ENCODE measurements at regions not wholly inside any gene's neighbourhood (a gene's known extent, or its start where the extent isn't known, plus 50 kb on each side); places are given as distances from the start of the nearest gene placed in this dataset.
"Not testable (repeated sequence)": the region's sequence is repeated elsewhere in the genome, so short reads cannot be mapped to it uniquely, and the experiment has no call there.

DNA sequence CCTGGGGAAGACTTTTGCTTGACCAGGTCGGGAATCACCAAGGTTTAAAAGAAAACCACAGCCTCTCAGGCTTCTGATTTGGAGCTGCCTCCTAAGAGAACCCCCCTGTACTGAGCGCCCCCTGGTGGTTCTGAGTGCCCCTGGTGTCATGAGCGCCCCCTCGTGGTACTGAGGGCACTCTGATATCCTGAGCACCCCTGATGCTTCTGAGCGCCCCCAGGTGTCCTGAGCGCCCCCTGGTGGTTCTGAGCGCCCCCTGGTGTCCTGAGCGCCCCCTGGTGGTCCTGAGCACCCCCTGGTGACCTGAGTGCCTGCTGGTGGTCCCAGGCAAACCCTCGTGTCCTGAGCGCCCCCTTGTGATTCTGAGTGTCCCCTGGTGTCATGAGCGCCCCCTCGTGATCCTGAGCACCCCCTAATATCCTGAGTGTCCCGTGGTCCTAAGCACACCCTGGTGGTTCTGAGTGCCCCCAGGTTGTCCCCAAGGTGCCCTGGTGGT, 643.8 kb downstream of the TMEM121 start:
- 55 to 71% methylated on average over 6 to 7 of the region's 13 CpGs for WGBS, 2 donors
- DNase-seq; H3K36me3 ChIP-seq; H3K4me1 ChIP-seq; H3K27ac ChIP-seq; intact Hi-C loops (cut with DNase I); H3K9me3 ChIP-seq; H3K27me3 ChIP-seq; H3K4me3 ChIP-seq (replicated peaks in 1 of 3): not testable (repeated sequence)
- TF ChIP-seq, protein P1, sequence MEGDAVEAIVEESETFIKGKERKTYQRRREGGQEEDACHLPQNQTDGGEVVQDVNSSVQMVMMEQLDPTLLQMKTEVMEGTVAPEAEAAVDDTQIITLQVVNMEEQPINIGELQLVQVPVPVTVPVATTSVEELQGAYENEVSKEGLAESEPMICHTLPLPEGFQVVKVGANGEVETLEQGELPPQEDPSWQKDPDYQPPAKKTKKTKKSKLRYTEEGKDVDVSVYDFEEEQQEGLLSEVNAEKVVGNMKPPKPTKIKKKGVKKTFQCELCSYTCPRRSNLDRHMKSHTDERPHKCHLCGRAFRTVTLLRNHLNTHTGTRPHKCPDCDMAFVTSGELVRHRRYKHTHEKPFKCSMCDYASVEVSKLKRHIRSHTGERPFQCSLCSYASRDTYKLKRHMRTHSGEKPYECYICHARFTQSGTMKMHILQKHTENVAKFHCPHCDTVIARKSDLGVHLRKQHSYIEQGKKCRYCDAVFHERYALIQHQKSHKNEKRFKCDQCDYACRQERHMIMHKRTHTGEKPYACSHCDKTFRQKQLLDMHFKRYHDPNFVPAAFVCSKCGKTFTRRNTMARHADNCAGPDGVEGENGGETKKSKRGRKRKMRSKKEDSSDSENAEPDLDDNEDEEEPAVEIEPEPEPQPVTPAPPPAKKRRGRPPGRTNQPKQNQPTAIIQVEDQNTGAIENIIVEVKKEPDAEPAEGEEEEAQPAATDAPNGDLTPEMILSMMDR (IDR thresholded peaks at IDR 0.05): peak in 1 of 6 experiments; percentile 22

DNA sequence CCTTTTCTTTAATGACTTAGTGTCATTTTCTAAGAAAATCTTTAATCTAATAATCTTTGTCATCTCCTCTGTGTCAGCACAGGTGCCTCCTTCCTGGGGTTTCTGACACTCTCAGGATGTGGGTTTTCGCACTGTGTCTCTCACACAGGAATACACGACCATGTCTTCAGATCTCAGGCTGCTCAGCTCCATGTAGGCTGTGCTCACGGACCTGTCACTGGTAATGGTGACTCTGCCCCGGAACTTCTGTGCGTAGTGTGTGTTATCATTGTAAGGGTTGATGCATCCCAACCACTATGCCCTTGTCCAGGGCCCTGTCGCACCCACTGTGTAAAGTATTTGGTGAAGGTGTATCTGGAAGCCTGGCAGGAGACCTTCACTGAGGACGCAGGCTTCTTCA, 647.8 kb downstream of the TMEM121 start:
- Histone ChIP-seq H3K27ac (no peak overlapping the region), H3K4me3 (replicated peaks in 1 of 3) (no peak overlapping the region), H3K9me3 (no peaks in the 10 kb centered on the region), H3K36me3 (no peaks in the 10 kb centered on the region), H3K4me1 (no peaks in the 10 kb centered on the region), H3K27me3 (no peaks in the 10 kb centered on the region)
- peak in 1 of 2 donors; percentile 5 for DNase-seq
- TF ChIP-seq POLR2A (IDR thresholded peaks at IDR 0.05): no peak
- TF ChIP-seq, protein P1 (IDR thresholded peaks at IDR 0.05): no peak
- intact Hi-C loops (cut with DNase I): no loop called here
- 50 to 54% methylated on average over 6 to 7 of the region's 7 CpGs for WGBS, 2 donors

DNA sequence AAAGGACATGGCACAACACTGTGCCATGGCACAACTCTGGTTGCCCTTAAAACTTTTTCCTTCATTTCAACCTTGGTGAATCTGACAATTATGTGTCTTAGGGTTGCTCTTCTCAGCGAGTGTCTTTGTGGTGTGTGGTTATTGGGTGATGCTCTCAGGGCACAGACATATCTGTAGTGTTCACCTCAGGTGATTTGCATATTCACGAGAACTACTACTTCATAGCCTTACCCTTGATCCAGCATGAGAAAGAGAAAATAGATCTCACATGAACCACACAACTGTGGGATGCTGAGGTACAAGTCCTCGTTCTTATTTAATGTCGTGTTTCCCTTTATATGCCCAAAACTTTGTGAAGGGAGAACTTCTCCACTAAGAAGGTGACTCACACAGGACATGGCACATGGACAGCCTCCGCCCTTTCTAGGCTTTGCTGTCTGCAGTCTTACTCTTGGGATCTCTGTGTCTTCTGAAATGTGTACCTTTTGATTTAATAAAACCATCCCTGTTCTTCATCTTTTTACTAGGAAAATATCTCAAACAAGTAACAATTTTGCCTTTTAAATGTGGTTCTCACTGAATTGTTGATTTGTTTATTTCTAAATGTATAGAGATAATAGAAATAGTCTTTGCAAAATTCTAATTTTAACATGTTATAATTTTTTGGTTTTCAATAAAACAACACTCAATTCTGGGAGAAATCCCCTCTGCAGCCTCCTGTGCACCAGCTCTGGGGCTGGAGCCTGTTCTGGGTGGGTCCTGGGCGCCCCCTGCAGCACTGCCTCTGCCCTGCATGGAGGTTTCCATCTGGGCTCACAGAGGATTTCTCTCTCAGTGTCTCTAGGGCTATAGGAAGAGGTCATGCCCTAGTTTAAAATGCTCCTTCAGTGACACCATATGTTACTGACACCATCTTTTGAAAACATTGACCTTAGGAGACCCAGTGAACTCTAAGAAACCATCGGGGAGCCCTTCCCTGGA, 651.2 kb downstream of the TMEM121 start:
- H3K4me1 ChIP-seq; H3K9me3 ChIP-seq; H3K4me3 ChIP-seq (replicated peaks in 1 of 3); H3K27me3 ChIP-seq; intact Hi-C loops (cut with DNase I); DNase-seq; H3K27ac ChIP-seq; H3K36me3 ChIP-seq: not testable (repeated sequence)
- WGBS, 2 donors: 40% methylated on average over 7 of the region's 7 CpGs

DNA sequence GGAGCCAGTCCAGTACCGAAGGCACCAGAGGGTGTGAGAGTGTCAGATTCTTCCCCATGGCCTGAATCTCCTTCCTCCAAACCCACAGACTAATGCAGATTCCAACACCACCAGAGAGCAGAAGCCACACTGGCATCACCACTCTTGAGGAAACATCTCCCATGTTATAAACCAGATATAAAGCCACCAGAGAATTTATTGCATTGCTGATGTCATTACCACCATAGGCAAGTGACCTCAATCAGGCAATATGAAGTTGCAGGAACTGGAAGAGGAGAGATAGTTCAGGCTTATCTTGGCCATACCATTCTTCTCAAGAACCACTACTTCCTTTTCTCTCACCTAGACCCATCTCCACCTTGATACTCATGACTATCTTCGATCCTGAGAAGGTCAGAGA, 653.4 kb downstream of the TMEM121 start:
- no peak for DNase-seq
- H3K27ac ChIP-seq: no peak overlapping the region
- TF ChIP-seq, protein P1 (IDR thresholded peaks at IDR 0.05): no peak
- TF ChIP-seq POLR2A (IDR thresholded peaks at IDR 0.05): no peak
- H3K4me3 ChIP-seq (replicated peaks in 1 of 3): no peak overlapping the region
- intact Hi-C loops (cut with DNase I): no loop called here
- no peaks in the 10 kb centered on the region for H3K36me3 ChIP-seq
- H3K27me3 ChIP-seq: no peaks in the 10 kb centered on the region
- WGBS, 2 donors: 46 to 56% methylated on average over 2 of the region's 2 CpGs
- no peaks in the 10 kb centered on the region for H3K9me3 ChIP-seq
- no peaks in the 10 kb centered on the region for H3K4me1 ChIP-seq

DNA sequence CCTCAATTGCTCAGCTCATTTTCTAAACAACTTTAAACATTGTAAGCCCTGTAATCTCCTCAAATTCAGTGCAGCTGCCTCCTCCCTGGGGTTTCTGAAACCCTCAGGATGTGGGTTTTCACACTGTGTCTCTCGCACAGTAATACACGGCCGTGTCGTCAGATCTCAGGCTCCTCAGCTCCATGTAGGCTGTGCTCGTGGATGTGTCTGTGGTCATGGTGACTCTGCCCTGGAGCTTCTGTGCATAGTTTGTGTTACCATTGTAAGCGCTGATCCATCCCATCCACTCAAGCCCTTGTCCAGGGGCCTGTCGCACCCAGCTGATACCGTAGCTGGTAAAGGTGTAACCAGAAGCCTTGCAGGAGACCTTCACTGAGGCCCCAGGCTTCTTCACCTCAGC, 658.4 kb downstream of the TMEM121 start:
- H3K4me3 ChIP-seq (replicated peaks in 1 of 3); H3K27me3 ChIP-seq; H3K27ac ChIP-seq; H3K4me1 ChIP-seq; intact Hi-C loops (cut with DNase I); H3K36me3 ChIP-seq; H3K9me3 ChIP-seq: not testable (repeated sequence)
- 74 to 86% methylated on average over 6 to 8 of the region's 8 CpGs for whole genome bisulfite sequencing, 2 donors
- DNase-seq: peak in 1 of 2 donors; percentile 7

DNA sequence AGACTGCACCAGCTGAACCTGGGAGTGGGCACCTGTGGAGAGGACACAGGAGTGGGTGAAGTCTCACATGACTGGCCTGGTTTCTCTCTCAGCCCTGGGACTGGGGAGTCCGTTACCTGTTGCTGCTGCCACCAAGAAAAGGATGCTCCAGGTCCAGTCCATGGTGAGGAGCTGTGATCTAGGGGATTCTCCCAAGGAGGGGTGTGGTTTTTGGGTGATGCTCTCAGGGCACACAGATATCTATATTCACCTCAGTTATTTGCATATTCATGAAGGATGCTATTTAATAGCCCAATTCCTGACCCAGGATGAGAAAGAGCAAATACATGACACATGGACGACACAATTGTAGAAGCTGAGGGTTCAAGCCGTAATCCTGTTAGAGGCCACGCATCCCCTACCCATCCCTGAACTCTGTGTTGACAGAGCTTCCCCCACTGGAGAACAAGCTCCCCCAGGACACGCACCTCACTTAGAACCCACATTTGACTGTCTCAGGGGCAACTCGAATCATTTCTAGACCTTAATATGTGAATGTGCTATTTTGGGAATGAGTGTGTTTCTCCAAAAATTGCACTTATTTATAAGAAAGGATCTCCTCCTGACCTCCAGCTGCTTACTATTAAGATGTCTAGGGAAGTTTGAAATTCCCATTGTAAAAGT, 658.9 kb downstream of the TMEM121 start:
- H3K27ac ChIP-seq; DNase-seq; H3K9me3 ChIP-seq; intact Hi-C loops (cut with DNase I); H3K36me3 ChIP-seq; H3K4me3 ChIP-seq (replicated peaks in 1 of 3); H3K27me3 ChIP-seq; H3K4me1 ChIP-seq: not testable (repeated sequence)
- 71 to 78% methylated on average over 5 to 6 of the region's 6 CpGs for whole genome bisulfite sequencing, 2 donors
